Upper lobe of left lung (tissue), 6 donors: ENCODE measurements at regions not wholly inside any gene's neighbourhood (a gene's known extent, or its start where the extent isn't known, plus 50 kb on each side); places are given as distances from the start of the nearest gene placed in this dataset.

Source experiments
- ATAC-seq, 2 donors: fragments of 200-7000 bp; cut with Tn5 transposase; one replicate each; pipeline ENCODE4 v1.9.1; 2022; ENCODE audit warnings: mild to moderate bottlenecking in 2 of 2, moderate library complexity in 2 of 2; ENCODE audit not compliant: low FRiP score in 2 of 2
- DNase-seq, 2 donors: peaks; one replicate each; pipeline ENCODE4 v3.0.0-alpha.2; 2019 to 2020
- H3K27ac ChIP-seq, 4 donors: fragments of 200-600 bp; sonication (generic); one replicate each; pipeline ENCODE4 v1.5.1; 2016 to 2019
- H3K27me3 ChIP-seq, 4 donors: fragments of 200-600 bp; sonication (generic); one replicate each; pipeline ENCODE4 v1.5.1; 2017 to 2019
- H3K36me3 ChIP-seq, 4 donors: fragments of 200-600 bp; sonication (generic); one replicate each; pipeline ENCODE4 v1.5.1; 2016 to 2019
- H3K4me1 ChIP-seq, 4 donors: fragments of 200-600 bp; sonication (generic); one replicate each; pipeline ENCODE4 v1.5.1; 2018 to 2019
- H3K4me3 ChIP-seq, 4 donors: fragments of 200-600 bp; sonication (generic); one replicate each; pipeline ENCODE4 v1.5.1; 2017 to 2019; ENCODE audit warnings: mild to moderate bottlenecking in 2 of 4, moderate library complexity in 1 of 4
- H3K9me3 ChIP-seq, 4 donors: fragments of 200-600 bp; sonication (generic); one replicate each; pipeline ENCODE4 v1.5.1; 2018 to 2019
- CTCF ChIP-seq, 6 experiments: fragments of 450-650 bp in 4 of 6; fragments of 200-600 bp in 2 of 6; sonication (generic) in 2 of 6; IDR thresholded peaks; one replicate each; pipeline ENCODE4 v1.5.1; 2016 to 2019; ENCODE audit warnings: antibody characterized with exemption in 6 of 6
- EP300 ChIP-seq, 4 donors: sonication (generic); formaldehyde crosslinking; IDR thresholded peaks; one replicate each; pipeline ENCODE4 v1.5.1; 2017; ENCODE audit warnings: antibody characterized with exemption in 4 of 4, control low read depth in 2 of 4
- POLR2A ChIP-seq, 4 donors: fragments of 450-650 bp; IDR thresholded peaks; one replicate each; pipeline ENCODE4 v1.5.1; 2016 to 2017; ENCODE audit warnings: antibody characterized with exemption in 4 of 4, mild to moderate bottlenecking in 2 of 4
- POLR2AphosphoS5 ChIP-seq, 2 donors: sonication (generic); formaldehyde crosslinking; IDR thresholded peaks; one replicate each; pipeline ENCODE4 v1.5.1; 2017; ENCODE audit warnings: antibody characterized with exemption in 2 of 2
- WGBS, 2 donors: methylation state at CpG; one replicate each; pipeline ENCODE4 v1.1.5; 2017 to 2018; 5-methylcytosine and 5-hydroxymethylcytosine counted together
- donor health status: DM: no; HTN: no; CAD: no; lungs with moderate emphysema.
- donor health status: DM: no; HTN: yes; CAD: no; lungs with severe emphysema.

GRCh38 chr18:2394684-2395083 lies 176.6 kb downstream of the METTL4 start:
- TF ChIP-seq POLR2A (IDR thresholded peaks at IDR 0.05) (no peak), CTCF (IDR thresholded peaks at IDR 0.05) (no peak), EP300 (IDR thresholded peaks at IDR 0.05) (no peak), POLR2AphosphoS5 (IDR thresholded peaks at IDR 0.05) (no peak)

GRCh38 chr18:2395427-2396161 lies 175.7 kb downstream of the METTL4 start:
- Histone ChIP-seq H3K4me1 (no peaks in the 10 kb centered on the region), H3K27ac (no peak overlapping the region), H3K27me3 (no peaks in the 10 kb centered on the region), H3K4me3 (no peak overlapping the region), H3K36me3 (no peaks in the 10 kb centered on the region), H3K9me3 (no peaks in the 10 kb centered on the region)
- WGBS, 2 donors = 51 to 68% methylated on average over 3 of the region's 3 CpGs
- TF ChIP-seq CTCF (IDR thresholded peaks at IDR 0.05) (no peak), EP300 (IDR thresholded peaks at IDR 0.05) (no peak), POLR2A (IDR thresholded peaks at IDR 0.05) (no peak), POLR2AphosphoS5 (IDR thresholded peaks at IDR 0.05) (no peak)
- DNase-seq (no peak), ATAC-seq (no peak)

More at GRCh38 chr18:2394684-2395083, 176.6 kb downstream of the METTL4 start:
- no peak for ATAC-seq
- no peak overlapping the region for H3K27ac ChIP-seq
- H3K4me1 ChIP-seq = no peaks in the 10 kb centered on the region
- 79 to 83% methylated on average over 7 of the region's 7 CpGs for WGBS, 2 donors
- H3K36me3 ChIP-seq = no peaks in the 10 kb centered on the region
- DNase-seq = no peak
- no peak overlapping the region for H3K4me3 ChIP-seq
- no peaks in the 10 kb centered on the region for H3K27me3 ChIP-seq
- no peaks in the 10 kb centered on the region for H3K9me3 ChIP-seq

GRCh38 chr18:2396162-2396505 lies 175.2 kb downstream of the METTL4 start:
- no peak overlapping the region for H3K4me3 ChIP-seq
- H3K36me3 ChIP-seq = no peaks in the 10 kb centered on the region
- no peaks in the 10 kb centered on the region for H3K9me3 ChIP-seq
- DNase-seq = no peak
- H3K4me1 ChIP-seq = no peaks in the 10 kb centered on the region
- WGBS, 2 donors = 82 to 94% methylated on average over 2 of the region's 2 CpGs
- no peak overlapping the region for H3K27ac ChIP-seq
- TF ChIP-seq CTCF (IDR thresholded peaks at IDR 0.05) (no peak), EP300 (IDR thresholded peaks at IDR 0.05) (no peak), POLR2A (IDR thresholded peaks at IDR 0.05) (no peak), POLR2AphosphoS5 (IDR thresholded peaks at IDR 0.05) (no peak)
- no peak for ATAC-seq
- no peaks in the 10 kb centered on the region for H3K27me3 ChIP-seq

GRCh38 chr18:2400701-2401196 lies 170.6 kb downstream of the METTL4 start:
- Histone ChIP-seq H3K27ac (no peak overlapping the region), H3K4me3 (no peak overlapping the region), H3K36me3 (no peaks in the 10 kb centered on the region), H3K9me3 (no peaks in the 10 kb centered on the region), H3K27me3 (no peaks in the 10 kb centered on the region), H3K4me1 (no peaks in the 10 kb centered on the region)
- TF ChIP-seq POLR2AphosphoS5 (IDR thresholded peaks at IDR 0.05) (no peak), CTCF (IDR thresholded peaks at IDR 0.05) (no peak), EP300 (IDR thresholded peaks at IDR 0.05) (no peak), POLR2A (IDR thresholded peaks at IDR 0.05) (no peak)
- 60 to 78% methylated on average over 2 of the region's 2 CpGs for WGBS, 2 donors
- DNase-seq = no peak
- no peak for ATAC-seq

- ATAC-seq (no peak), DNase-seq (no peak)
- Histone ChIP-seq H3K27me3 (no peaks in the 10 kb centered on the region), H3K4me3 (no peak overlapping the region), H3K27ac (no peak overlapping the region), H3K36me3 (no peaks in the 10 kb centered on the region), H3K4me1 (no peaks in the 10 kb centered on the region), H3K9me3 (no peaks in the 10 kb centered on the region)
- WGBS, 2 donors = 83 to 88% methylated on average over 1 of the region's 1 CpG
- TF ChIP-seq EP300 (IDR thresholded peaks at IDR 0.05) (no peak), POLR2A (IDR thresholded peaks at IDR 0.05) (no peak), CTCF (IDR thresholded peaks at IDR 0.05) (no peak), POLR2AphosphoS5 (IDR thresholded peaks at IDR 0.05) (no peak)
Observed at GRCh38 chr18:2402084-2402483, 169.2 kb downstream of the METTL4 start.
